Pulmonary artery endothelial cell (primary cell): ENCODE measurements at regions not wholly inside any gene's neighbourhood (a gene's known extent, or its start where the extent isn't known, plus 50 kb on each side); places are given as distances from the start of the nearest gene placed in this dataset.
"Not testable (repeated sequence)": the region's sequence is repeated elsewhere in the genome, so short reads cannot be mapped to it uniquely, and the experiment has no call there.

Source experiments
- DNase-seq: peaks from one replicate; pipeline ENCODE4 v3.0.0-alpha.2; 2011; ENCODE audit warnings: low read depth, low spot score

DNA sequence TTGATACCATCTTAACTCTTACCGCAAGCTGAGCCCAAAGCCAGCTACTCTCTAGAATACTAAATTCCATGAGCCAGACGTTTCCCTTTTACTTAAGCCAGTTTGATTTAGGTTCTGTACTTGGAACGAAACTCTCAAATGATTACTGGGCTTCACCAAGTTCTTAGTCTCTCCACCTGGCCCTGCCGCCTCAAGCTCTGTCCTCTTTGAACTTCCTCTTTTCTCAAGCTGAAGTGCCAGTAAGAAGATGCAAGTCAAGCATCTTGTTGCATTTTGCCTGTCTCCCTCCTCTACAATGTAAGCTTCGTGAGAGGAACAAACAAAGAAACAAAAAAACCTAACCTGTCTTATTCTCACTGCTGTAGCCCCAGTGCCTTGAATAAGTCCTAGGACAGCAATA lies 358.2 kb upstream of the NPVF start:
- DNase-seq: no peak

DNA sequence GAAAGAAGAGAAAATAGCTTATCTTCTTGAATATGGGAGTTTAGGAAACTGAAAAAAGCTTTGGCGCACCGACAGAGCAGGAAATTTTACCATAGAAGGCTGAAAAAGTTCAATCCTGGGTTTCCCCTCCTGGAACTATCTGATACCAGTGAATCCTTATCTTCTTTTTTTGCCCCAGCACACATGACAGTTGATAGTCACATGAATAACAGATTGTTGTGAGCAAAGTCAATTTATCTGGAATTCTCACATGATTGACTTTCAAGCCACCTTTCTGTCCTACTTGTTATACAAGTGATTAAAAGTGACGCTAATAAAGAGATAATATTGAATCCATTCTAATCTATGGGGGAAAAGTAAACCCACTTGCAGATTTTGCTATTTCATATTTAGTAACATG lies 365.8 kb upstream of the NPVF start:
- DNase-seq: no peak

DNA sequence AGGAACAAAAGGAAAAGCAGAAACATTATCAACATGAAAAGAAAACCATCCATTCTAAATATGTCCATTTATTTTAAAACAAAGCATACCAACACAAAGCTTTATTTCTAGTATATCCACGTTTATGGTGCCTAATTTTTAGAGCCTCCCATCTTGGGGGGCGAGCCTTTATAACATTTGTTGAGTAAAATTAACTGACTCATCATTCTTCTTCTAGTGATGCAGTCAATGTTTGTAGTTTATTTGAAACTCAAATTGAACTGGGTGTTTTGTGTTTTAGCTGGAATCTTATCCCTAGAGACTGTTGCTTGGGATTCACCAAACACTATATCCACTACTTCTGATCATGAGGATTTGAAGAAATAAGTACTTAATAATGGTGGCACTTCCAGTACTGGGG lies 366.4 kb upstream of the NPVF start:
- DNase-seq: no peak

DNA sequence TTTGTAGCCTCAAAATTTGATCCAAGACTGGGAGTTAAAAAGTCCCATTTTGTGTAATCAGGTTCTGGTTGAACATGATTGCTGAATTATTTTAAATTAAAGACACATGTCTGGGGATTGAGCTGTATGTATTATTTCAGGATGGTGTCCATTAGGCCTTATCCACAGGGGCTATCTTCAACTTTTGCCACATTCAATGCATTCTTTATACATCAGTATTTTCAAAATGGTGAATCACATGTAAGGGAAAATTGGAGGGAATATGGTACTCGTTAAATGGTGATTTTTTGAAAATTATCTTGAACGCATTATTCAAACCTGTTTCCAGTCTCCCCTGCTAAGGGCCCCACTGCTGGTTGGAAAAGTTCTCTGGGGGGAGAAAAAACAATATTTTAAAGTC lies 367.7 kb upstream of the NPVF start:
- DNase-seq: no peak

DNA sequence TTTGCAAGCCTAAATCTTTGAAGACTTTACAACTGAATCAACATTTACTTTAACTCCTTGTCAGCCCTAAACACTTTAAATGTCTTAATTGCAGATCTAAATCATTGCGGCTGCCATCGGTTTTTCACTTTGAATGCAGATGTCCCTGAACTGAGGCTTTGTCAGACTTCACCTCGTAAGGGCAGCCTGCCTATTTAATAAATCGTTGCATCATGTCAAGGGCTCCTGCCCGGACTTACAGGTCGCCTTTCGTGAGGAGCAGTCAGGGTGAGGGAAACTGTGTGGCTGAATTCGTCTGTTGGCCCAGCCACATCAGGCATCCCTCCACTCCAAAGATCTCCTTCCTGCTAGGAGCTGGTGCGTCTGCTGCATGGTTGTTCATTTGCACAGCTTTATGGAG lies 368.2 kb upstream of the NPVF start:
- DNase-seq: no peak

DNA sequence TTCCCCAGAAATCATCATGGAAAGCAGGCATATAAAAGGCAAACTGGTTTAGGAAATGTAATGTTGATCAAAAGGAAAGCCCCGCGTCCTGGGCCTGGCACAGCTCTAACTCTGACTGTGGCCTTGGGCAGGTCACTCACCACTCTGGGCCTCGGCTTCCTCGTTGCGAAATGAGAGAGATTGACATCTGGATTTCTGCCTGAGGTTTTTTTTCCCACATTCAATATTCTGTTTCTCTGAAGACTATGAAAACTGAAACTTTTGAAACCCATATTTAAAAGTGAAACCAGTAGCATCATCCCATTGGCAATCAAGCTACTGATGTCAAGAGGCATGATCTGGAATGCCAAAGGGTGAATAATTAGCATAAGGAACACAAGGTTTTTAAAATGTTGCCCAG lies 369.7 kb upstream of the NPVF start:
- no peak for DNase-seq

DNA sequence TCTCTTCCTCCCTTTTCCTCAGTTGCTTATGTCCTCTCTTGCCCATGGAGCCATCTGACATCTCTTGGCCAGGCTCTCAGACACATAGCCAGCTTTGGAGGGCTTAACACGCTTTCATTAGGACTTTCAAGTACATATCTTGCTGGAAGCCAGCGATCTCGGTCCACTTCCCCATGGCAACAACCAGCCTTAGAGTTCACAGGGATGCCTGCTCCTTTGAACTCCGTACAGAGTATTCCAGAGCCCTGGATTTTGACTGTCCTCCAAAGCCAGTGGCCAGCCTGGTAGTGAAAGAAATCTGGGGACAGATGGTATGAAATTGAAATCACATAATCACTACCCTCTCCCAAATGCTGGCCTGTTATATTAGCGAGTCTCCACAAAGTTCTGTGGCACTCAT lies 370.5 kb upstream of the NPVF start:
- no peak for DNase-seq

DNA sequence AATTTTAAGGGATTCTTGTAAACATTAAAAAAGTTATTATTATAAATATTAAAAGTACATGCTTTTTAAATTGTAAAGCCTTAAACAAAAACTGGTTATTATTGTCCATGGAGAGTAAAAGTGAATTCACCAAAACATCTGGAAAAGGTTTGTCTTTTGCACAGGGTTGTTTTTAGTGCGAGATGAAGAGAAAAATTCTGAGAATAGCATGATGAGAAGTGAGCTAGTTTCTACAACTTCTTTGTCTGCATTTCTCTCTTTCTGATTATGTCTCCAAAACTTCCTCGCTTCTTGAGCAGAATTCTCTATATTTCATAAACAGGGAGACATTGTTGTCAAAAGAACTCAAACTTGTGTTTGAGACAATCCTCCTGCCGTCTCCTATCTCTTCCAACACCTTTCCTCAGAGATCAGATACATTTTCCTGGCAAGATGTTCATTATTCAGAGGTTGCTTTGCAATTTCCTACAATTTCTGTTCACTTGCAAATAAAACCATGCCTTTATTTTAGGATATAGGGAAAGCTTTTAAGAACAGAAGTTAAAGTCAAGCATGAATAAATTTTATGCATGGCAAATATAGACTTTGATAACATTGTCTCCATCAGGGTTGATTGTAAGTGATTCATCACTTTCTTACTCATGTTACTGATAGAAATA lies 372.1 kb upstream of the NPVF start:
- no peak for DNase-seq

DNA sequence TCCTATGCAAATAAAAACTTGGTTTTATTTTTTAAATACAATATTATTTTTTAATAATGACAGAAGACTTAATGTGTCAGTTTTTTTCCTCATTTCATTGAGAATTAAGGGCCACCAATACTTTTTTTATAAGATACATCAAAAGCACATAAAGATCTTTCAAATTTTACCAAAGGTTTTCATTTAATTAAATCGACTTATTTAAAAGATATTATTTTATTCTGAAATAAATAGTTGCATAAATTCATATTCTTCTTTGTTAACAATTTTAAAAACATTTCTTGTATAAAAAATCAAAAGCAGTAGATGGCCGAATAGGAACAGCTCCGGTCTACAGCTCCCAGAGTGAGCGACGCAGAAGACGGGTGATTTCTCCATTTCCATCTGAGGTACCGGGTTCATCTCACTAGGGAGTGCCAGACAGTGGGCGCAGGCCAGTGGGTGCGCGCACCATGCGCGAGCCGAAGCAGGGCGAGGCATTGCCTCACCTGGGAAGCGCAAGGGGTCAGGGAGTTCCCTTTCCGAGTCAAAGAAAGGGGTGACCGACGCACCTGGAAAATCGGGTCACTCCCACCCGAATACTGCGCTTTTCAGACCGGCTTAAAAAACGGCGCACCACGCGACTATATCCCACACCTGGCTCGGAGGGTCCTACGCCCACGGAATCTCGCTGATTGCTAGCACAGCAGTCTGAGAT lies 374.6 kb upstream of the NPVF start:
- DNase-seq: not testable (repeated sequence)

DNA sequence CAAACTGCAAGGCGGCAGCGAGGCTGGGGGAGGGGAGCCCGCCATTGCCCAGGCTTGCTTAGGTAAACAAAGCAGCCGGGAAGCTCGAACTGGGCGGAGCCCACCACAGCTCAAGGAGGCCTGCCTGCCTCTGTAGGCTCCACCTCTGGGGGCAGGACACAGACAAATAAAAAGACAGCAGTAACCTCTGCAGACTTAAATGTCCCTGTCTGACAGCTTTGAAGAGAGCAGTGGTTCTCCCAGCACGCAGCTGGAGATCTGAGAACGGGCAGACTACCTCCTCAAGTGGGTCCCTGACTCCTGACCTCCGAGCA lies 375.1 kb upstream of the NPVF start:
- DNase-seq: not testable (repeated sequence)

DNA sequence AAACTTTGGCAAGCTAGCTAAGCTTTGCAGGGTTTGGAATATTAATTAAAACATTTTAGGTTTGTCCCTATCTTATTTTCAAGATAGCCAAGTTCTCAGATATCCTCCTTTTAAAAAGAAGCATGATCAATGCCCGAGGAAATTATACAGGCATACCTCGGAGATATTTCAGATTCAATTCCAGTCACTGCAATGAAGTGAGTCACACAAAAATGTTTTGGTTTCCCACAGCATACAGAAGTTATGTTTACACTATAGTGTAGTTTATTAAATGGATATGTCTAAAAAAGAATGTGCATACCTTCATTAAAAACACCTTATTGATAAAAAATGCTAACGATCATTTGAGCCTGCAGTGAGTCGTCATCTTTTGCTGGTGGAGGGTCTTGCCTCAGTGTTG lies 382.9 kb upstream of the NPVF start:
- DNase-seq: no peak

DNA sequence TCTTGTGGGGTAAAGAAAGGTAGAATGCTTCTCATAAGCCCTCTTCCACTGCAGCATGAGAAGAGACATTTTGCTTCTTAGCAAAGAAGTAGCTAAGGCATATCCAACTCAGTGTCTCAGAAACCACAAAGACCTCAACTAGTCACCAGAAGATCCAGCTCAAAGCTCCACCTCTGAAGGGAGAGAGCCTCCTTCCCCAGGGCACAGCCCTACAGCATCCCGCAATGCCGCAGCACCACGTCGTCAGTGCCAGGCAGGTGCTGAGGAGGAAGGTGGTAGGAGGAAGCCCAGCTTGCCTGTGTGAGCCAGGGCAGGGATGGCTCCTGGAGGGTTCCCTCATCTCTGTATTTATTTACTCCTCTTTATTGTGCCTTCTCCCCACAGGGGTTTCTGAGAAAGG lies 385.6 kb upstream of the NPVF start:
- no peak for DNase-seq

DNA sequence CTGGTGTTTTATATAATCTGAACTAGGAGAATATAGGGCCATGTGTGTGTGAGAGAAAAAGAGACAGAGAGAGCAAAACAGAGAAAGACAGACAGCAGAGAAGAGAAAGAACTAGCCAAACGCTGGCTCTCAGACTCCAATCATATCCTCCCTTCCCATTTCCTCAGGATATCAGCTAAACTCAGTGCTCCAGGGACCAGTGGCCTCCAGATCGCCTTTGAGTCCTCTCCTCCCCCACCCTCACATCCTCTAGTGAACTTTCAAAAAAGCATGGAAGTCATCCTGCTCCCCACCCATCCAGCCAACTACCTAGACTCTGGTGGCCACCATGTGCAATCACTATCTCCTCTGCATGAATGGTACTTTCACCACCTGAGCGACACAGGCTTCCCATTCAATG lies 386.1 kb upstream of the NPVF start:
- no peak for DNase-seq

DNA sequence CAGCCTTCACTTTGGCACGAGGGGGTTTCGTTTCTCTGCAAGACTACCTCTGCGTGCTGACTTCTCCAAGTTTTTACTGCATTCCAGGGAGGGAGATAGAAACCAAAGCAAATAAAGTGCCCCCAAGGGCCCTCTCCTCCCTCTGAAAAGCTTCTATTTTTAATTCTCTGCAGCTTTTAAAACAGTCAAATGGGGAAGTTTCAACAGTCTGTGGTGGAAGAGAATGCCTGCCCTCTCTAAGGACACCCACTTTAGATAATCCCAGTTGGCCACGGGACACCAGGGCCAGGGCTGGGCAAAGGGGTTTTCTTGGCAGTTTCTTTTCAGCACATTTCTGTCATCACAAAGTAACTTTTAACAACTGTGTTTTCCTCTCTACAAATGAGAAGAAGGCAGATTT lies 386.7 kb upstream of the NPVF start:
- DNase-seq: no peak

DNA sequence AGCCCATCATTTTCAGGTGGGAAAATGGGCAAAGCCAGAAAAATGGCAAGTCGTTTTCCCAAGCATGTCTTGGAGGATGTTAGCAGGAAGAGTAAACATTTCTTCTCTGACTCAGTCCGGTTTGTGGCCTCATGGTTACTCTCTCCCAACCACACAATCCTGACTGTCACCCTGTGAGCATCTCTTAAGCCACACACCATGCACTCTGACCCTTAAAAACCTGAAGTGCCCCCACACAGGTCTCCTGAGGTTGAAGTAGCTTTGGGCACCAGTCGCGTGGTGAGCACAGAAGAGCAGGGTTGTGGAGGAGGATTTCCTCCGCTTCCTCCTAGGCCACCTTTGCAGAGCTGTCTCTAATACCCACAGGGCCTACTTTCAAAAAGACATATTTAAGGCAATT lies 387.3 kb upstream of the NPVF start:
- DNase-seq: no peak

DNA sequence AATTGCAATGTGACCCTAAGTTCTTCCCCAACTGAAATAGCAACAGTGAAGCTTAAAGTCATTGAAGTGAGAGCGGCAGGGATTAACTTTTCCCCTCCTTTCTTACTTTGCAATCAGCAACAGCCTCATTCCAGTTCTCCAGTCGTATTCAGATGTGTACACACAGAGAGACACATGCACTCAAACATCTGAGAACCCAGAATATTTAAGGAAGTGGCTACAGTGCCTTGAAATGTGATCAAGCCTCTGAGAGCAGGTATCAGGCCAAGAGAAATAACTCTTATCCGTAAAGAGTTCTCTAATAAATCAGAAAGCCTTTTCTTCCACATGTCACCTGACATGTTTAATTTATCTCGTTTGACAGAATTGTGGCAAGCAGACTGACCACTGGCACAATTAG lies 388.9 kb upstream of the NPVF start:
- DNase-seq: no peak

DNA sequence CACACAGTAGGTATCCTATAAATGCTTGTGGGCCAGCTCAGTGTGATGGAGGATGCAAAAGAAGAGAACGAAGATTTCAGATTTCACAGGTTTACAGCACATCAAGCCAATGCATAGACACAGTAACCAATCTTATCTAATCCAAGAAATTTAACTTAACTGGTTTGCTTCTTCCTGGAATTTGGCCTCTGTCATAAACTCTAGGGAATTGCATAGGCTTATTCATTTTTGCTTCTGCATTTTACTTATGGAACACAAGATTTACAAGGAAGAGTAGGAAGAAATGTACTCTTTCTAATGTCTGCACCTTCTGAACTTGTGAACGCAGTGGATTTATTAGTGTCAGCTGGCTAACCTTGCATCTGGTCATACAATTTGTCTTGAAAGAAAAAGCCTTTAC lies 389.4 kb upstream of the NPVF start:
- no peak for DNase-seq

DNA sequence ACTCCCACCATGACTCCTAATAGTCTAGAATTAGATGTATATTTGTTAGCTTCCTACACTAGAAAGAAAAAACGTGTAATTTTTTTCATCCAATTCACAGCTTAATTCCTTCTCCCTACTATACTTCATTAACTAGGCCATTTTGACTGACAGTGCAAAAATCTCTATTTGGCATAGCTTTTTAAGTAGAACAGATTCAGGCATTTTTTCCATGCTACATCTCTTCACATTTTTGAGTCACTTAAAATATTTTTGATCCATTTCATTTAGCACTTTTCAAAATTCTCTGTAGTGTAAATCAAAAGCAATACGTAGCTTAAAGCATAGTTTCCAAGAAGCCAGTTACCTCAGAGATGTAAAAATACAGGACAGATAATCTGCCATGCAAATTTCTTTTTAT lies 391.1 kb upstream of the NPVF start:
- no peak for DNase-seq

DNA sequence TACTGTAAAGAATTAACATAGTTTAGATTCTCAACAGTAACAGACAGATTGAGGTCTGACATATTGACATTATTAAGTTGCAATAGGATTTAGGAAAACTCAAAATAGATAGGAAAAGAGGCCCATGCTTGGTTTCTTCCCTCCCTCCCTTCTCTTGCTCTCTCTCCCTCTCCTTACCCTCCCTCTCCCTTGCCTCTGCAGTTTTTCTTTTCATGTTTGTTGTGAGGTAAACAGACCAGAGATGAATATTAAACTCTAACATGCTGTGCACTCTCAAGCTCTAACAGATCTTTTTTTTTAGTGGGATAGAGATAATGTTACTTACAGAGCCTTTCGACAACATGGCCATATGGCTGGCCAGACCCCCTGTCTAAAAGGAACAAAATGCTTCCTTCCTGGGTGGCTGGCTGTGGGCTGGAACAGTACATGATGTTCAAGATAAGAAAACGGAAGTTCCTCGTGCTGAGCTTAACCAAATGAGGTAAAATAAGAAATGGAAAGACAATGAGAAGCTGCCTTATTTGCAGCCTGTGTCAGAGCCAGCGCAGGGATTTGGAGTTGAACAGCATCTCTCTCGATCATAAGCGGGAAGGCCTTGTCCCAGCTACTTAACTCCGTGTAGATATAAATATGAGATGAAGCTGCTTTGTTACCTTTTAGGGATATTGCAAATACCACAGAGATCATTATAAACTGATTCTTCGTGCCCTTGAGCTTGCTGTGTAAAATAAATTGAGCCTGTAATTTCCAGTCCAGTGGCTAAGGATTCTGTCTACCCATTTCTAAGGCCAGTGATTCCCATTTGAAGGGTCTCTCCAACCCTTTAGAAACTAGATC lies 391.9 kb upstream of the NPVF start:
- DNase-seq: no peak

DNA sequence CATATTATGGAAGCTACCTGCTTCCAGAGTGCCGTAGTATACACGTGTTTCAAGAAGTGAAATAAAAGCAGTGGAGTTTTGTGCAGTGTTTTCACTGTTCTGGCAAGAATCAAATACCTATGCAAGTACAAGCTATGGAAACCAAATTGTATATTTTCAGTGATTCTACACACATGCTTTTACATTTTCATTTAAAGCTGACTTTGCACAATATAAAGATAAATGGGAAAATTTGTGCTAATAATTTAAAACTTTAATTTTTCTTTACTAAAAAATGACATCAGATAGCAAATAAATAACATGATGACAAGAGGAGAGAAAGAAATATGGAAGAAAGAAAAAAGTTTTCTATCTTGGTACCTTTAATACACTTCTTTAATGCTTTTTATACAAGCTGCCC lies 393.7 kb upstream of the NPVF start:
- DNase-seq: no peak

DNA sequence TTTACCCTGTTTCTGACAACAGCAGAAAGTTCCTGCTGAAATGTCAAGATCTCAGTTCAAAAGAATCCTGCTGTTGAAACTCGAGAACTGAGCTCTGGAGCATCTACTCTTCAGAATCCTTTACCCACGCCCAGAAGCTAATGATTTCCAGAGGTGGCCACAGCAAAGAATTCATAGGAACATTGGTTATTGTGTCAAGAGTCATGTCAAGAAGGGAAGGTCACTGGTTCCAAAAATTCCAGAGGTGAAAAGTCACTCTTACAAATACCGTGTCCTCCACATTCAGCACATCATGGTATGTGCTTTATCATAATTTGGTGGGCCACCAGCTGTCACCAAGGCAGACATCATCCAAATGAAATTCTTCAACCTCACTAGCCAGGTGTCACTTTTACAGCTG lies 394.4 kb upstream of the NPVF start:
- no peak for DNase-seq

DNA sequence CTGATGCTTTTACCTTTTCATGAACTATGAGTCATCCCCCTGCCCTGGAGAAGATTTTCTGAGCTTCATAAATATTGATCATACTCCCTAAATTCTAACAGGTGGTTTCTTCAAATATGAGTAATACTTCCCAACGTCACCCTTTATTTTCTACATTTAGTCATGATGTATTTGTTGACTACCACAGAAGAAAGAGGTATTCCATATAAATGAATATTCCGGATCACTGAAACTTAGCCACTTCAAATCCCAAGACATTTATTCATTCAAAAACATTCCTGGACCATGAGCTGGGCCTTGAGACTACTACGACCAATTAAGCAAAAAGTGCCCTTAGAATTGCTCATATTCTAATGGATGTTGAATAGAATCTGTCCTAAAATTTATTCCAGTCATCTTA lies 395.8 kb upstream of the NPVF start:
- no peak for DNase-seq

DNA sequence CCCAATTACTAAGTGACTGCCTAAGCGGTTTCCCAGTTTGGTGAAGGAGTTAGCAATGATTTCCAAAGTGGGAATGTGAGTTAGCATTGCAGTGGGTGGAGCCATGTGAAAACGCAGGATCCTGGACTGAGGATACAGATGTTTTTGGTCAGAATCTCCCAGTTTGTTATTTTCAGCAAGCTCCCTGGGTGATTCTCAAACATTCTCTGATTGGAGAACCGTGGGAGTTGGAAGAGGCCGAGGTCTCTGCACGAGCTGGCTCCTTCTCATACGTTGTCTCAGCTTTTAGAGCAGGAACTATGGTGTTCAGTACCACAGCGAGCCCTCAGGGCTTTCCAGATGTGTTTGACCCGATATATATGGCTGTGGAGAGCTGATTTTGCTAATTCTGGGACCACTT lies 396.5 kb upstream of the NPVF start:
- DNase-seq: no peak
